Glutamatergic neuron (in vitro differentiated cells): ENCODE measurements at regions not wholly inside any gene's neighbourhood (a gene's known extent, or its start where the extent isn't known, plus 50 kb on each side); places are given as distances from the start of the nearest gene placed in this dataset.
A peak's percentile ranks its signal among the peaks of the same experiment; 100 is the strongest.

Experiments used
- DNase-seq: peaks from one replicate; pipeline ENCODE4 v3.0.0; 2022
- H3K27ac Mint-ChIP-seq: one replicate; pipeline ENCODE4 v1.8.0; 2020; ENCODE audit warnings: mild to moderate bottlenecking, mixed read lengths, inconsistent platforms; ENCODE audit not compliant: unreplicated experiment
- H3K27me3 Mint-ChIP-seq: one replicate; pipeline ENCODE4 v1.8.0; 2020; ENCODE audit warnings: mild to moderate bottlenecking, moderate library complexity, mixed read lengths, inconsistent platforms; ENCODE audit not compliant: unreplicated experiment
- H3K36me3 Mint-ChIP-seq: one replicate; pipeline ENCODE4 v1.8.0; 2020; ENCODE audit warnings: mild to moderate bottlenecking, mixed read lengths, inconsistent platforms; ENCODE audit not compliant: unreplicated experiment
- H3K4me1 Mint-ChIP-seq: one replicate; pipeline ENCODE4 v1.8.0; 2020; ENCODE audit warnings: mild to moderate bottlenecking, low read depth, mixed read lengths, inconsistent platforms; ENCODE audit not compliant: unreplicated experiment
- H3K4me3 Mint-ChIP-seq: one replicate; pipeline ENCODE4 v1.8.0; 2020; ENCODE audit warnings: mild to moderate bottlenecking, mixed read lengths, inconsistent platforms; ENCODE audit not compliant: unreplicated experiment
- H3K9me3 Mint-ChIP-seq: one replicate; pipeline ENCODE4 v1.8.0; 2020; ENCODE audit warnings: mild to moderate bottlenecking, moderate library complexity, mixed read lengths, inconsistent platforms; ENCODE audit not compliant: unreplicated experiment
- TF ChIP-seq, protein P1 (sequence below): fragments of 200-600 bp; sonication (generic); IDR thresholded peaks from one replicate; pipeline ENCODE4 v1.5.0; 2021; ENCODE audit not compliant: partially characterized antibody, unreplicated experiment

DNA sequence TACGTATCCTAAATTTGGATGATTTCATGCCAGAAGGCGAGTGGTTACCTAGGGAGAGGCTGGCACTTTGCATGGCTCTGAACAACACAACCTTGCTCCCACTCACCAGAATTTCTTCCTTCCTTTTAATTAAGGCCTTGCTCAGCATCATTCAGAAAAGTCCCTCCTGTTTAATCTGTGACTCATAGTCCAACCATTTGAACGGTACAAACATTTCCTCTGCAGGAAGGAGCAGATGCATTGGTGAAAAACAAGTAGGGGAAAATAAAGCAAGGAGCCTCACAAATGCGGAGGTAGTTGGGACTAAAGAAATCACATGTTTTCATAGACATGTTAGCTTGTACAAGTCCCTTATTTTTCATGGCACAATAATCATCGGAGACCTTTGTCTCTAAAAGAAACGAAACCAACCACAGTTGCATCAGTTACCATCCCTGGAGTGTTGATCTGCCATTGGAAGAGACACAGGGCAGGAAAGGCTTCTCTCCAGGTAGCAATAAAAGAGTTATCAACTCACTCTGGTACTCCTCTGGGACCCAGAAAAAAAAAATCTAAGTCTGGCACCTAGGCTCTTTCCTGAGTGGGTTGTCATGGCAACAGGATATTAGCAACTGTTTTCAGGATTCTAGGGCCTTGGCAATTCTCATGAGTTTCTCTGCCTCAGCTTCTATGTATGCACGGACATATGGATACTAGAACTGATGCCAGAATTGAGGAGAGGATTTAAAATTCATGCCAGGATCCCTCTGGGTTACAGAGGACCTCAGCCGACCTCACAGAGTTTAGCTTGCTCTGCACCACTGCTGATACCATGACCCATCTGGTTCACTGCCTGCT, 255.4 kb upstream of the ARPP21 start:
- H3K27ac Mint-ChIP-seq: peak overlapping the region; percentile 34
- H3K36me3 Mint-ChIP-seq: no peaks in the 10 kb centered on the region
- no peak for DNase-seq

DNA sequence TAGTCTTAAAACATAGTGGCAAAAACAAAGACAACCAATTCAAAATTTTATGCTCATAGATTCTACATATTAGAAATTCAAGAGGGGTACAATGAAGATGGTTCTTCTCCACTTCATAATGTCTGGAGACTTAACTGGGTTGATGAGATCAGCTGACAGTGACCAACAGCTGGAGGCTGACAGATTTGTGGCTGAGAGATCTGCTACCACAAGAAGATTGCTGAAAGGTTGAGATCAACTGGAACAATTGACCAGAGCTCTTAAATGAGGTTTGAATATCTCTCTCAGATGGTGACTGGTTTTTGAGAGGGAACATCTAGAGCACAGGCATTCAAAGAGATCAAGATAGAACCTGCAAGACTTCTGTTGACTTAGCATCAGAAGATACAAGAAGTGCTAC, 254.1 kb upstream of the ARPP21 start:
- Mint-ChIP-seq H3K4me1 (peaks cover 10% of the 10 kb centered on the region), H3K4me3 (no peak overlapping the region), H3K9me3 (peaks cover 2% of the 10 kb centered on the region), H3K27me3 (no peaks in the 10 kb centered on the region), H3K27ac (no peak overlapping the region), H3K36me3 (peaks cover 5% of the 10 kb centered on the region)
- TF ChIP-seq, protein P1, sequence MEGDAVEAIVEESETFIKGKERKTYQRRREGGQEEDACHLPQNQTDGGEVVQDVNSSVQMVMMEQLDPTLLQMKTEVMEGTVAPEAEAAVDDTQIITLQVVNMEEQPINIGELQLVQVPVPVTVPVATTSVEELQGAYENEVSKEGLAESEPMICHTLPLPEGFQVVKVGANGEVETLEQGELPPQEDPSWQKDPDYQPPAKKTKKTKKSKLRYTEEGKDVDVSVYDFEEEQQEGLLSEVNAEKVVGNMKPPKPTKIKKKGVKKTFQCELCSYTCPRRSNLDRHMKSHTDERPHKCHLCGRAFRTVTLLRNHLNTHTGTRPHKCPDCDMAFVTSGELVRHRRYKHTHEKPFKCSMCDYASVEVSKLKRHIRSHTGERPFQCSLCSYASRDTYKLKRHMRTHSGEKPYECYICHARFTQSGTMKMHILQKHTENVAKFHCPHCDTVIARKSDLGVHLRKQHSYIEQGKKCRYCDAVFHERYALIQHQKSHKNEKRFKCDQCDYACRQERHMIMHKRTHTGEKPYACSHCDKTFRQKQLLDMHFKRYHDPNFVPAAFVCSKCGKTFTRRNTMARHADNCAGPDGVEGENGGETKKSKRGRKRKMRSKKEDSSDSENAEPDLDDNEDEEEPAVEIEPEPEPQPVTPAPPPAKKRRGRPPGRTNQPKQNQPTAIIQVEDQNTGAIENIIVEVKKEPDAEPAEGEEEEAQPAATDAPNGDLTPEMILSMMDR: no peak
- no peak for DNase-seq

More for the DNA sequence above, 255.4 kb upstream of the ARPP21 start:
- TF ChIP-seq, protein P1: no peak
- Mint-ChIP-seq H3K4me3 (peak overlapping the region; percentile 25), H3K4me1 (peaks cover 12% of the 10 kb centered on the region), H3K9me3 (peaks cover 2% of the 10 kb centered on the region), H3K27me3 (no peaks in the 10 kb centered on the region)

DNA sequence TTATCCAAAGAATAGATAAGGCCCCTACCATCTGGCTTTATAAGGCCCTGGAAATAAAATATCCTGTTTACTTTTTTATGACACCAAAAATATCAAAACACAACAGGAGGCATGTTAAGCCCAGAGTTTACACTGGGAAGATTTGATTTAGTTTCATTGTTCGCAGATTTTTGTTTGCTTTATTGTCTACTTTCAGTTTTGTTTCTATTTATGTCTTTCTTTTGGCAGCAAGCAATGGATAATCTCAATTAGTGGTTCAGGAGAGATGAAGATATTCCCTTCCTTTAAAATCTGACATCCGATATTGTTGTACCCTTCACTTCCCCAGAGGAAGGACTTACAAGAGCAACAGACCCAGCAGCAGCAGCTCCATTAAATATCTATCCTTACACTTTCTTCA, 249.4 kb upstream of the ARPP21 start:
- H3K27ac Mint-ChIP-seq: no peak overlapping the region
- peaks cover 25% of the 10 kb centered on the region for H3K9me3 Mint-ChIP-seq
- peaks cover 11% of the 10 kb centered on the region for H3K27me3 Mint-ChIP-seq
- peaks cover 28% of the 10 kb centered on the region for H3K36me3 Mint-ChIP-seq
- H3K4me1 Mint-ChIP-seq: peaks cover 20% of the 10 kb centered on the region
- TF ChIP-seq, protein P1: no peak
- no peak for DNase-seq
- no peak overlapping the region for H3K4me3 Mint-ChIP-seq

DNA sequence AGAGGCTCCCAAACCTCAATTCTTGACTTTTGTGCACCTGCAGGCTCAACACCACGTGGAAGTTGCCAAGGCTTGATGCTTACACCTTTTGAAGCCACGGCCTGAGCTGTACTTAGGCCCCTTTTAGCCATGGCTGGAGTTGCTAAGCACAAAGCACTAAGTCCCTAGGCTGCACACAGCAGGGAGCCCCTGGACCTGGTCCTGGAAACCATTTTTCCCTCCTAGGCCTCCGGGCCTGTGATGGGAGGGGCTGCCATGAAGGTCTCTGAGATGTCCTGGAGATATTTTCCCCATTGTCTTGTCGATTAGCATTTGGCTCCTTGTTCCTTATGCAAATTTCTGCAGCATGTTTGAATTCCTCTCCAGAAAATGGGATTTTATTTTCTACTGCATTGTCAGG, 247.1 kb upstream of the ARPP21 start:
- no peak overlapping the region for H3K27ac Mint-ChIP-seq
- TF ChIP-seq, protein P1: no peak
- no peak overlapping the region for H3K4me3 Mint-ChIP-seq
- peaks cover 28% of the 10 kb centered on the region for H3K36me3 Mint-ChIP-seq
- H3K9me3 Mint-ChIP-seq: peaks cover 23% of the 10 kb centered on the region
- peaks cover 22% of the 10 kb centered on the region for H3K4me1 Mint-ChIP-seq
- DNase-seq: no peak
- peaks cover 11% of the 10 kb centered on the region for H3K27me3 Mint-ChIP-seq
